SK-N-SH (cell line): ENCODE measurements at regions not wholly inside any gene's neighbourhood (a gene's known extent, or its start where the extent isn't known, plus 50 kb on each side); places are given as distances from the start of the nearest gene placed in this dataset.

Experiments used
- CTCF ChIA-PET: fragments of 300-600, 350-600 bp; formaldehyde crosslinking; extraction: SDS; loops from one replicate; lab custom pipeline; 2021; lab: Yijun Ruan, JAX
- POLR2A ChIA-PET: fragments of 350-600 bp; sonication (Branson Sonifier 250); formaldehyde crosslinking; extraction: SDS; loops from one replicate; lab custom pipeline; 2020; ENCODE audit warnings: antibody characterized with exemption, inconsistent platforms; lab: Yijun Ruan, JAX
- DNase-seq: peaks from one replicate; pipeline ENCODE4 v3.0.0; 2012
- H2AFZ ChIP-seq: fragments of 200-600 bp; sonication (generic); 2 replicates; pipeline ENCODE4 v1.8.1; 2016; ENCODE audit warnings: antibody characterized with exemption, mild to moderate bottlenecking, low read depth
- H3F3A ChIP-seq: fragments of 200-600 bp; sonication (generic); replicated peaks from 2 replicates; pipeline ENCODE3; 2016; ENCODE audit warnings: antibody characterized with exemption, mild to moderate bottlenecking; ENCODE audit not compliant: insufficient read depth
- H3K27ac ChIP-seq, 2 experiments: fragments of 200-500 bp in 1 of 2; fragments of 200-600 bp in 1 of 2; sonication (Bioruptor generic) in 1 of 2; sonication (generic), shearing (Covaris generic) in 1 of 2; 2 replicates each; pipeline versions ENCODE4 v1.5.1 to v1.6.1; 2014 to 2016; ENCODE audit warnings: low read depth in 2 of 2, inconsistent platforms in 1 of 2, low read length in 1 of 2, mild to moderate bottlenecking in 1 of 2, mixed read lengths in 1 of 2
- H3K27me3 ChIP-seq: fragments of 200-600 bp; sonication (generic), shearing (Covaris generic); 2 replicates; pipeline ENCODE4 v1.6.1; 2016; ENCODE audit warnings: mixed run types; ENCODE audit not compliant: insufficient read depth
- H3K36me3 ChIP-seq, 2 experiments: fragments of 200-500 bp in 1 of 2; fragments of 200-600 bp in 1 of 2; sonication (Bioruptor generic) in 1 of 2; sonication (generic) in 1 of 2; replicated peaks in 1 of 2; 2 replicates each; pipeline versions ENCODE3 to v1.5.1; 2014 to 2016; ENCODE audit warnings: low read length in 1 of 2, mild to moderate bottlenecking in 1 of 2; ENCODE audit not compliant: insufficient read depth in 2 of 2, control insufficient read depth in 1 of 2
- H3K4me1 ChIP-seq, 2 experiments: fragments of 200-500 bp in 1 of 2; fragments of 200-600 bp in 1 of 2; sonication (Bioruptor generic) in 1 of 2; sonication (generic), shearing (Covaris generic) in 1 of 2; 2 replicates each; pipeline versions ENCODE4 v1.5.1 to v1.6.1; 2014 to 2016; ENCODE audit warnings: low read depth in 1 of 2, low read length in 1 of 2, mixed run types in 1 of 2; ENCODE audit not compliant: insufficient read depth in 2 of 2, control insufficient read depth in 1 of 2
- H3K4me2 ChIP-seq: fragments of 200-600 bp; sonication (generic), shearing (Covaris generic); 2 replicates; pipeline ENCODE4 v1.6.1; 2017; ENCODE audit warnings: mixed run types
- H3K4me3 ChIP-seq, 2 experiments: fragments of 200-500 bp in 1 of 2; fragments of 200-600 bp in 1 of 2; sonication (Bioruptor generic) in 1 of 2; sonication (generic), shearing (Covaris generic) in 1 of 2; 2 replicates each; pipeline versions ENCODE4 v1.5.1 to v1.8.1; 2014 to 2016; ENCODE audit warnings: low read depth in 2 of 2, inconsistent platforms in 1 of 2, low read length in 1 of 2, mild to moderate bottlenecking in 1 of 2, mixed read lengths in 1 of 2, moderate library complexity in 1 of 2
- H3K79me2 ChIP-seq: fragments of 200-600 bp; sonication (generic); 2 replicates; pipeline ENCODE4 v1.8.1; 2017; ENCODE audit warnings: mild to moderate bottlenecking; ENCODE audit not compliant: insufficient read depth
- H3K9ac ChIP-seq: fragments of 200-600 bp; sonication (generic); 2 replicates; pipeline ENCODE4 v1.6.1; 2017; ENCODE audit warnings: mixed run types
- H3K9me2 ChIP-seq: fragments of 200-600 bp; sonication (generic); 2 replicates; pipeline ENCODE4 v1.6.1; 2017; ENCODE audit warnings: mixed run types
- H3K9me3 ChIP-seq: fragments of 200-600 bp; sonication (generic); 2 replicates; pipeline ENCODE4 v1.6.1; 2017; ENCODE audit warnings: mixed run types, mild to moderate bottlenecking, moderate library complexity
- H4K20me1 ChIP-seq: fragments of 200-600 bp; sonication (generic); 2 replicates; pipeline ENCODE4 v1.6.1; 2017; ENCODE audit warnings: mild to moderate bottlenecking, mixed run types; ENCODE audit not compliant: insufficient read depth
- ELF1 ChIP-seq: IDR thresholded peaks from 2 replicates; pipeline ENCODE4 v1.4.0; 2012
- EZH2phosphoT487 ChIP-seq: fragments of 200-600 bp; sonication (generic); IDR thresholded peaks from 2 replicates; pipeline ENCODE4 v1.6.1; 2017; ENCODE audit warnings: low read depth, mixed run types, mild to moderate bottlenecking, antibody characterized with exemption, moderate library complexity, borderline replicate concordance
- FOXM1 ChIP-seq: IDR thresholded peaks from 2 replicates; pipeline ENCODE4 v1.4.0; 2012; ENCODE audit warnings: low read depth, mild to moderate bottlenecking
- GATA2 ChIP-seq: sonication (generic); formaldehyde crosslinking; IDR thresholded peaks from 2 replicates; pipeline ENCODE4 v1.5.0; 2020; ENCODE audit warnings: mild to moderate bottlenecking, missing genetic modification reagents
- POLR2AphosphoS5 ChIP-seq: IDR thresholded peaks from 2 replicates; pipeline ENCODE4 v1.6.1; 2012; ENCODE audit warnings: low read depth, low read length
- RAD21 ChIP-seq: IDR thresholded peaks from 2 replicates; pipeline ENCODE4 v1.6.1; 2012; ENCODE audit warnings: mild to moderate bottlenecking, low read length
- SMC3 ChIP-seq: IDR thresholded peaks from 2 replicates; pipeline ENCODE4 v1.6.1; 2012; ENCODE audit warnings: low read depth, low read length, improper control_type of control experiment
- TAF1 ChIP-seq: IDR thresholded peaks from 2 replicates; pipeline ENCODE4 v1.6.1; 2012; ENCODE audit warnings: low read depth, mild to moderate bottlenecking, low read length, moderate library complexity, borderline replicate concordance
- TEAD4 ChIP-seq: IDR thresholded peaks from 2 replicates; pipeline ENCODE4 v1.4.0; 2012; ENCODE audit warnings: mild to moderate bottlenecking, borderline replicate concordance; ENCODE audit not compliant: insufficient read depth
- YY1 ChIP-seq: IDR thresholded peaks from 2 replicates; pipeline ENCODE4 v1.4.0; 2012; ENCODE audit warnings: low read depth, mild to moderate bottlenecking
- ZBTB33 ChIP-seq: IDR thresholded peaks from 2 replicates; pipeline ENCODE4 v1.4.0; 2012; ENCODE audit warnings: low read depth, borderline replicate concordance
- WGBS: methylation state at CpG from one replicate; pipeline ENCODE4 v1.1.6; 2017; ENCODE audit warnings: low lambda C conversion rate; 5-methylcytosine and 5-hydroxymethylcytosine counted together
- TF ChIP-seq, protein P1 (sequence below): IDR thresholded peaks from 2 replicates; pipeline ENCODE4 v1.6.1; 2012; ENCODE audit warnings: mild to moderate bottlenecking, low read depth, low read length, moderate library complexity

- Histone ChIP-seq H3K9me3 (no peaks in the 10 kb centered on the region), H3K27me3 (no peaks in the 10 kb centered on the region), H3K4me2 (peak overlapping the region; percentile 6; the same call in 1 of the 2 replicates), H2AFZ (peak overlapping the region; percentile 35; the same call in 1 of the 2 replicates), H4K20me1 (no peaks in the 10 kb centered on the region), H3F3A (no peaks in the 10 kb centered on the region), H3K4me1 (peaks cover 0 to 3% of the 10 kb centered on the region in 2 experiments; a peak in 2 of 4 replicates)
- ChIA-PET POLR2A (interaction anchor here (0.6 kb wide), 1 partner anchor 139 kb away, joined by 3 read pairs; no protein-coding TSS in a partner anchor), CTCF (interaction anchor here (0.8 to 1.0 kb wide), 2 partner anchors 14 to 20 kb away, joined by 3 read pairs; no protein-coding TSS in a partner anchor)
- DNase-seq: peak; percentile 32
- WGBS: 26% methylated on average over 2 of the region's 2 CpGs
- TF ChIP-seq TAF1 (no peak), GATA2 (peak; percentile 70; the same call in 1 of the 2 replicates), RAD21 (0 out of 2 replicates have a peak, but pooled peaks have one; percentile 13)
- TF ChIP-seq, all 33 proteins: peak for 2
- H3K27ac ChIP-seq: peak overlapping the region in 1 of 2 experiments; percentile 69; a peak in 2 of 4 replicates
- no peak overlapping the region for H3K9ac ChIP-seq
- no peaks in the 10 kb centered on the region for H3K79me2 ChIP-seq
- H3K9me2 ChIP-seq: no peaks in the 10 kb centered on the region
- no peaks in the 10 kb centered on the region for H3K36me3 ChIP-seq
- H3K4me3 ChIP-seq: peak overlapping the region; percentile 7 to 9; a peak in 2 of 4 replicates
Measured at GRCh38 chr12:30064906-30065305, 281.2 kb upstream of the TMTC1 start.

GRCh38 chr12:30063435-30063945 lies 279.7 kb upstream of the TMTC1 start:
- H3K4me2 ChIP-seq: no peak overlapping the region
- no peaks in the 10 kb centered on the region for H3K9me3 ChIP-seq
- no peaks in the 10 kb centered on the region for H4K20me1 ChIP-seq
- H3K27me3 ChIP-seq: no peaks in the 10 kb centered on the region
- TF ChIP-seq EZH2phosphoT487 (no peak), FOXM1 (no peak), SMC3 (no peak), ZBTB33 (no peak), POLR2AphosphoS5 (no peak), ELF1 (no peak), TEAD4 (no peak), YY1 (no peak)
- TF ChIP-seq, protein P1, sequence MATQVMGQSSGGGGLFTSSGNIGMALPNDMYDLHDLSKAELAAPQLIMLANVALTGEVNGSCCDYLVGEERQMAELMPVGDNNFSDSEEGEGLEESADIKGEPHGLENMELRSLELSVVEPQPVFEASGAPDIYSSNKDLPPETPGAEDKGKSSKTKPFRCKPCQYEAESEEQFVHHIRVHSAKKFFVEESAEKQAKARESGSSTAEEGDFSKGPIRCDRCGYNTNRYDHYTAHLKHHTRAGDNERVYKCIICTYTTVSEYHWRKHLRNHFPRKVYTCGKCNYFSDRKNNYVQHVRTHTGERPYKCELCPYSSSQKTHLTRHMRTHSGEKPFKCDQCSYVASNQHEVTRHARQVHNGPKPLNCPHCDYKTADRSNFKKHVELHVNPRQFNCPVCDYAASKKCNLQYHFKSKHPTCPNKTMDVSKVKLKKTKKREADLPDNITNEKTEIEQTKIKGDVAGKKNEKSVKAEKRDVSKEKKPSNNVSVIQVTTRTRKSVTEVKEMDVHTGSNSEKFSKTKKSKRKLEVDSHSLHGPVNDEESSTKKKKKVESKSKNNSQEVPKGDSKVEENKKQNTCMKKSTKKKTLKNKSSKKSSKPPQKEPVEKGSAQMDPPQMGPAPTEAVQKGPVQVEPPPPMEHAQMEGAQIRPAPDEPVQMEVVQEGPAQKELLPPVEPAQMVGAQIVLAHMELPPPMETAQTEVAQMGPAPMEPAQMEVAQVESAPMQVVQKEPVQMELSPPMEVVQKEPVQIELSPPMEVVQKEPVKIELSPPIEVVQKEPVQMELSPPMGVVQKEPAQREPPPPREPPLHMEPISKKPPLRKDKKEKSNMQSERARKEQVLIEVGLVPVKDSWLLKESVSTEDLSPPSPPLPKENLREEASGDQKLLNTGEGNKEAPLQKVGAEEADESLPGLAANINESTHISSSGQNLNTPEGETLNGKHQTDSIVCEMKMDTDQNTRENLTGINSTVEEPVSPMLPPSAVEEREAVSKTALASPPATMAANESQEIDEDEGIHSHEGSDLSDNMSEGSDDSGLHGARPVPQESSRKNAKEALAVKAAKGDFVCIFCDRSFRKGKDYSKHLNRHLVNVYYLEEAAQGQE: no peak
- no peak overlapping the region for H3K4me3 ChIP-seq
- POLR2A ChIA-PET: no interaction called here
- H3K9me2 ChIP-seq: no peaks in the 10 kb centered on the region
- no peak overlapping the region for H2AFZ ChIP-seq
- H3K9ac ChIP-seq: no peak overlapping the region
- peaks cover 0 to 3% of the 10 kb centered on the region in 2 experiments; a peak in 2 of 4 replicates for H3K4me1 ChIP-seq
- no peaks in the 10 kb centered on the region for H3F3A ChIP-seq
- CTCF ChIA-PET: no interaction called here
- no peaks in the 10 kb centered on the region for H3K79me2 ChIP-seq
- no peak for DNase-seq
- no peak overlapping the region for H3K27ac ChIP-seq
- no peaks in the 10 kb centered on the region for H3K36me3 ChIP-seq
